SH-SY5Y (cell line): ENCODE measurements at regions not wholly inside any gene's neighbourhood (a gene's known extent, or its start where the extent isn't known, plus 50 kb on each side); places are given as distances from the start of the nearest gene placed in this dataset.

ENCODE experiments used
- GATA2 ChIP-seq: IDR thresholded peaks from 2 replicates; pipeline ENCODE4 v1.6.1; 2011; ENCODE audit warnings: mild to moderate bottlenecking, low read depth, low read length
- GATA3 ChIP-seq: IDR thresholded peaks from 2 replicates; pipeline ENCODE4 v1.6.1; 2011; ENCODE audit warnings: low read depth, mild to moderate bottlenecking, low read length, moderate library complexity

DNA sequence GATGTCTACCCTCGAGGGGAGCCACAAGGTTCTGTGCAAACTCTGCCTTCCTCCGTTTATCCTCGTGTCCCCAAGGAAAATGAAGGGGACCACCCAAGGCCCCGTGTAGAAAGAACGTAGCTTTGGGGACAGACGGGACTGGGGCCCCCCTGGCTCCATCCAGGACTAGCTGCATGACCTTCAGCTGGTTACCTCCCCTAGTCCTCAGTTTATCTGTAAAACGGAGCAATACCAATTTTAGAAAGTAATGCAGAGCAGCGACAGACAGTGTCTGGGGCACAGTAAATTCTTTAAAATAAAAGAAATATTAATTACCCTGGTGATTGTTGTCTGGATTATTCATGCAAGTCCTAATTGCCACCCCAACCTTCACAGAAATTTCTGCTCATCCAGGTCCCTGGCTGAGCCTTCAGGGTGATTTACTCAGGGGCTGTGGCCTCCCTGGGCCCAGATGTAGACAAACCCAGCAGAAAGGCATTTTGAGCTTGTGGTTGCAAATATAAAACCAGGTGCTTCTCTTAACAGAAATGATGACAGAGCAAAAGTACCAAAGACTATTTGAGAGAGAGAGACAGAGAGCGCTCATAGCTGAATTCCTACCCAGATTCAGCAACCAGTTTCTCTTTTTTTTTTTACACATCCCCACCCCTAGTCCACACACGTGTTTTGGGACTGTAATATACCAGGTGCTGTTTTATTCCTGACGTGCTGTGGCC lies 155.1 kb upstream of the SMIM23 start:
- TF ChIP-seq GATA2, result no peak
- TF ChIP-seq GATA3, result no peak
